ENCODE measurements at regions not wholly inside any gene's neighbourhood (a gene's known extent, or its start where the extent isn't known, plus 50 kb on each side); places are given as distances from the start of the nearest gene placed in this dataset.

DNA sequence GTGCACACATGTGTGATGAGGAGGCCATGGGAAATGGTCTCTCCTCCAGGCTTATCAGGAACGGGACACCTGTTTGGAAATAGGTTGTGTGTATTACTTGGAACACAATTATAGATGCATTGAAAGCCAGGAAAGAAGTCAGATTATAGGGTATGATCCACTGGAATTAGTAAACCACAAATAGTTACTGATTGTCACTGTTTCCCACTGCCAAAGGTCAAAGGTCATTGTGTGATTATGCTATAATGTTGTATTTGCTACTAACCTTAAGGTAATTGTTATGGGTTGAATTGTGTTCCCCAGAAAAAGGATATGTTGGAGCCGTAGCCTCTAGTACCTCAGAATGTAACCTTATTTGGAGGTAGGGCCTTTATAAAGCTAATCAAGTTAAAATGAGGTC, 129.9 kb upstream of the FBXO33 start:
- TF ChIP-seq TAF1 (IDR thresholded peaks at IDR 0.05; ENCODE audit: borderline replicate concordance, insufficient read depth, low read length) (no peak), FOXP2 (optimal IDR thresholded peaks at IDR 0.05; ENCODE audit: borderline replicate concordance, extremely low read depth, extremely low read length, insufficient read depth) (no peak), POLR2AphosphoS5 (IDR thresholded peaks at IDR 0.05; ENCODE audit: low read depth, low read length) (no peak), SIN3A (IDR thresholded peaks at IDR 0.05; ENCODE audit: borderline replicate concordance, insufficient read depth, low read length) (no peak)
- TF ChIP-seq, protein P1, sequence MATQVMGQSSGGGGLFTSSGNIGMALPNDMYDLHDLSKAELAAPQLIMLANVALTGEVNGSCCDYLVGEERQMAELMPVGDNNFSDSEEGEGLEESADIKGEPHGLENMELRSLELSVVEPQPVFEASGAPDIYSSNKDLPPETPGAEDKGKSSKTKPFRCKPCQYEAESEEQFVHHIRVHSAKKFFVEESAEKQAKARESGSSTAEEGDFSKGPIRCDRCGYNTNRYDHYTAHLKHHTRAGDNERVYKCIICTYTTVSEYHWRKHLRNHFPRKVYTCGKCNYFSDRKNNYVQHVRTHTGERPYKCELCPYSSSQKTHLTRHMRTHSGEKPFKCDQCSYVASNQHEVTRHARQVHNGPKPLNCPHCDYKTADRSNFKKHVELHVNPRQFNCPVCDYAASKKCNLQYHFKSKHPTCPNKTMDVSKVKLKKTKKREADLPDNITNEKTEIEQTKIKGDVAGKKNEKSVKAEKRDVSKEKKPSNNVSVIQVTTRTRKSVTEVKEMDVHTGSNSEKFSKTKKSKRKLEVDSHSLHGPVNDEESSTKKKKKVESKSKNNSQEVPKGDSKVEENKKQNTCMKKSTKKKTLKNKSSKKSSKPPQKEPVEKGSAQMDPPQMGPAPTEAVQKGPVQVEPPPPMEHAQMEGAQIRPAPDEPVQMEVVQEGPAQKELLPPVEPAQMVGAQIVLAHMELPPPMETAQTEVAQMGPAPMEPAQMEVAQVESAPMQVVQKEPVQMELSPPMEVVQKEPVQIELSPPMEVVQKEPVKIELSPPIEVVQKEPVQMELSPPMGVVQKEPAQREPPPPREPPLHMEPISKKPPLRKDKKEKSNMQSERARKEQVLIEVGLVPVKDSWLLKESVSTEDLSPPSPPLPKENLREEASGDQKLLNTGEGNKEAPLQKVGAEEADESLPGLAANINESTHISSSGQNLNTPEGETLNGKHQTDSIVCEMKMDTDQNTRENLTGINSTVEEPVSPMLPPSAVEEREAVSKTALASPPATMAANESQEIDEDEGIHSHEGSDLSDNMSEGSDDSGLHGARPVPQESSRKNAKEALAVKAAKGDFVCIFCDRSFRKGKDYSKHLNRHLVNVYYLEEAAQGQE (IDR thresholded peaks at IDR 0.05; ENCODE audit: insufficient read depth in 1 of 2, low read depth in 2 of 2, low read length in 2 of 2), result no peak

DNA sequence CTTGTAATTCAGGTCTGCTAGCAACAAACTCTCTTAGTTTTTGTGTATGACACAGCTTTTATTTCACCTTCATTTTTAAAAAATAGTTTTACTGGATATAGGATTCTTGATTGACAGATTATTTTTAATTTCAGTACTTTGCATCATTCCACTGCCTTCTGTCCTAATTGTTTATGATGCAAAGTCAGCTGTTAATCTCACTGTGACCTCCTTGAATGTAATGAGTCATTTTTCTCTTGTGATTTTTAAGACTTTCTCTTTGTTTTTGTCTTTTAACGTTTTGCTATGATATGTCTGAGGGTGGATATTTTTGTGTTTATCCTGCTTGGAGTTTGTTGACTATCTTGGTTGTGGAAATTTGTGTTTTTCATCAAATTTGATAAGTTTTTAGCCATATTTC, 126.3 kb upstream of the FBXO33 start:
- TF ChIP-seq SIN3A (IDR thresholded peaks at IDR 0.05; ENCODE audit: borderline replicate concordance, insufficient read depth, low read length) (no peak), POLR2AphosphoS5 (IDR thresholded peaks at IDR 0.05; ENCODE audit: low read depth, low read length) (no peak), TAF1 (IDR thresholded peaks at IDR 0.05; ENCODE audit: borderline replicate concordance, insufficient read depth, low read length) (no peak)
- TF ChIP-seq, protein P1 (IDR thresholded peaks at IDR 0.05; ENCODE audit: insufficient read depth in 1 of 2, low read depth in 2 of 2, low read length in 2 of 2), result no peak

DNA sequence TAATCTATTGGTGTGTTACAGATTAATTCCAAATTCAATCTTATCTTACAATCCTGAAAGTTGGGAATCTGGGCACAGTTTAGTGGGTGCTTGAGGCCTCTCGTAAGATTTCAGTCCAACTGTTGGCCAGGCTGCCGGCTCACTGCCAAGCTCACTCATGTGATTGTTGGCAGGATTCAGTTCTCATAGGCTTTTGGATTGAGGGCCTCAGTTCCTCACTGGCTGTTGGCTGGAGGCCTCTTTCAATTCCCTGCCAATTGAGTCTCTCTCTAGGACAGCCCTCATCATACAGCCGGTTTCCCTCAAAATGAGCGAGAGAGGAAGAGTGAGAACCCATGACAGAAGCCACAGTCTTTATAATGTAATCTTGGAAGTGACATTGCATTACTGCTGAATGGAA, 123.5 kb upstream of the FBXO33 start:
- TF ChIP-seq FOXP2 (optimal IDR thresholded peaks at IDR 0.05; ENCODE audit: borderline replicate concordance, extremely low read depth, extremely low read length, insufficient read depth) (no peak), SIN3A (IDR thresholded peaks at IDR 0.05; ENCODE audit: borderline replicate concordance, insufficient read depth, low read length) (no peak), TAF1 (IDR thresholded peaks at IDR 0.05; ENCODE audit: borderline replicate concordance, insufficient read depth, low read length) (no peak), POLR2AphosphoS5 (IDR thresholded peaks at IDR 0.05; ENCODE audit: low read depth, low read length) (no peak)
- TF ChIP-seq, protein P1 (IDR thresholded peaks at IDR 0.05; ENCODE audit: insufficient read depth in 1 of 2, low read depth in 2 of 2, low read length in 2 of 2), result no peak

DNA sequence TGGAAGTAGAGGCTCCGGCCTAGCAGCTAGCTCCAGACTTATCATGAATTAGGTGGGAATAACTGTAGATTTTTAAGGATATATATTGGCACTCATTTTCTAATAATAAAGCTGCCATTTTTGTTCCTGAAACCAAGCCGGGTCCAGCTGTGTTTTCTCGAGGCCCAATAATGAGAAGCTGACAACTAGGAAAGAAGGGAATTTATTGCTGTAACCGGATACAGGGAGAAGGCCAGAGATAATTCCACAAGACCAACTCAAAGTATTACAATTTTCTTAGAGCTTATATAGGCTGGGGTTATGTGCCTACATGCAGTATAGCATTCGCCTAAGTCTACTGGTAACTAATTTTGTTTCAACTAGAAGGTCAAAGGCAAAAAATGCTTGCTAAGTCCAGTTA, 122.3 kb upstream of the FBXO33 start:
- TF ChIP-seq, protein P1 (IDR thresholded peaks at IDR 0.05; ENCODE audit: insufficient read depth in 1 of 2, low read depth in 2 of 2, low read length in 2 of 2), result no peak
- no peak for TF ChIP-seq POLR2AphosphoS5 (IDR thresholded peaks at IDR 0.05; ENCODE audit: low read depth, low read length)
- no peak for TF ChIP-seq TAF1 (IDR thresholded peaks at IDR 0.05; ENCODE audit: borderline replicate concordance, insufficient read depth, low read length)
- no peak for TF ChIP-seq SIN3A (IDR thresholded peaks at IDR 0.05; ENCODE audit: borderline replicate concordance, insufficient read depth, low read length)
- TF ChIP-seq FOXP2 (optimal IDR thresholded peaks at IDR 0.05; ENCODE audit: borderline replicate concordance, extremely low read depth, extremely low read length, insufficient read depth), result no peak

DNA sequence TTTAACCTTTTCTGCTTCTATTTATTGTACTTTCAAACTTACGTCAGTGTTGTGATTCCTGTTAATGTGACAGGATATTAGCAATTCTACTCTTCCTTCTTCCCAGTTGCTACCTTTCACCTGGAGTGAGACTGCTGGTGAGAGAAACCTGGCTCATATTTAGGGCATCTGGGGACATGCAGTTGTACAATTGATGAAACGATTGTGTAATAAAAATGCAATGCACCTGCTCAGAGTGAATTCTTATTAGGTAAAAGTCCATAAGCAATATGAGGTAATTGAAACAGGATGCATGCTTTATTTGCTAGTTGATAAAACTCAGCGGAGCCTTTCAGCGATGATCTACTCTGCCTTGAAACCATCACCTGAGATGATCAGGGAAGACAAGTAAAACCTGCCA, 116.1 kb upstream of the FBXO33 start:
- TF ChIP-seq, protein P1 (IDR thresholded peaks at IDR 0.05; ENCODE audit: insufficient read depth in 1 of 2, low read depth in 2 of 2, low read length in 2 of 2), result no peak
- TF ChIP-seq SIN3A (IDR thresholded peaks at IDR 0.05; ENCODE audit: borderline replicate concordance, insufficient read depth, low read length), result no peak
- no peak for TF ChIP-seq TAF1 (IDR thresholded peaks at IDR 0.05; ENCODE audit: borderline replicate concordance, insufficient read depth, low read length)
- TF ChIP-seq FOXP2 (optimal IDR thresholded peaks at IDR 0.05; ENCODE audit: borderline replicate concordance, extremely low read depth, extremely low read length, insufficient read depth), result no peak
- no peak for TF ChIP-seq POLR2AphosphoS5 (IDR thresholded peaks at IDR 0.05; ENCODE audit: low read depth, low read length)

Data from PFSK-1 (cell line).